Stomach (tissue), 4 donors: ENCODE measurements at regions not wholly inside any gene's neighbourhood (a gene's known extent, or its start where the extent isn't known, plus 50 kb on each side); places are given as distances from the start of the nearest gene placed in this dataset.

Source experiments
- CTCF ChIP-seq, 7 experiments: fragments of 450-650 bp in 4 of 7; fragments of 200-600 bp in 3 of 7; sonication (generic) in 3 of 7; IDR thresholded peaks; one replicate each; pipeline ENCODE4 v1.5.1; 2016 to 2019; ENCODE audit warnings: antibody characterized with exemption in 7 of 7, control low read depth in 2 of 7, mild to moderate bottlenecking in 1 of 7
- POLR2A ChIP-seq, 4 donors: fragments of 450-650 bp; IDR thresholded peaks; one replicate each; pipeline ENCODE4 v1.6.1; 2016; ENCODE audit warnings: antibody characterized with exemption in 4 of 4, control low read depth in 2 of 4, mild to moderate bottlenecking in 1 of 4, moderate library complexity in 1 of 4
- POLR2AphosphoS5 ChIP-seq, 3 donors: sonication (generic); formaldehyde crosslinking; IDR thresholded peaks; one replicate each; pipeline ENCODE4 v1.6.1; 2016; ENCODE audit warnings: antibody characterized with exemption in 3 of 3

DNA sequence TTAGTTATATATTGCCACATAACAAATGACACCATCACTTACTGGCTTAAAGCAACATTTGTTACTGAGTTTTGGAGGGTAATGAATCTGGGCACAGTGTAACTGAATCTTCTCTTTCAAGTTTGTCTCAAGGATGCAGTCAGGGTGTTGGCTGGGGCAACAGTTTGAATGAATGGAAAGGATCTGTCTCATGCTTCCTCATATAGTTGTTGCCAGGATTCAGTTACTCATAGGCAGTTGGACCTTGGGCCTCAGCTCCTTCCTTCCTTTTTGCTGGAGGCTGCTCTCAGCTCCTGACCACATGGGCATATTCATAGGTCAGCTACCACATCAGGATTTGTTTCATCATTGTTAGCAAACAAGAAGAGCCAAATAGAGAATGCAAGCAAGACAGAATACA is 466.1 kb upstream of the MC4R start:
- no peak for TF ChIP-seq CTCF (IDR thresholded peaks at IDR 0.05)
- no peak for TF ChIP-seq POLR2A (IDR thresholded peaks at IDR 0.05)
- TF ChIP-seq POLR2AphosphoS5 (IDR thresholded peaks at IDR 0.05) = no peak
